HG03135 (cell line): ENCODE measurements at regions not wholly inside any gene's neighbourhood (a gene's known extent, or its start where the extent isn't known, plus 50 kb on each side); places are given as distances from the start of the nearest gene placed in this dataset.

Experiments used
- ATAC-seq: cut with Tn5 transposase; IDR thresholded peaks from one replicate; pipeline ENCODE4 v1.9.1; 2021; ENCODE audit warnings: mild to moderate bottlenecking, moderate library complexity; ENCODE audit not compliant: unreplicated experiment

- no peak for ATAC-seq
Observed at GRCh38 chr17:77409282-77410161, 268.8 kb downstream of the SEC14L1 start.

GRCh38 chr17:77410470-77410869, 269.7 kb downstream of the SEC14L1 start:
- ATAC-seq, result no peak

- ATAC-seq, result no peak
Observed at GRCh38 chr17:77414811-77415400, 274.1 kb downstream of the SEC14L1 start.

GRCh38 chr17:77416105-77416713, 275.4 kb downstream of the SEC14L1 start:
- ATAC-seq, result no peak

GRCh38 chr17:77417575-77417974, 276.8 kb downstream of the SEC14L1 start:
- no peak for ATAC-seq

- ATAC-seq, result no peak
Observed at GRCh38 chr17:77418609-77419008, 277.8 kb downstream of the SEC14L1 start.

GRCh38 chr17:77419095-77419494, 278.3 kb downstream of the SEC14L1 start:
- ATAC-seq, result no peak

- no peak for ATAC-seq
Observed at GRCh38 chr17:77419547-77420094, 278.9 kb downstream of the SEC14L1 start.

- ATAC-seq, result no peak
Observed at GRCh38 chr17:77420095-77420803, 279.5 kb downstream of the SEC14L1 start.

GRCh38 chr17:77420804-77421629, 280.2 kb downstream of the SEC14L1 start:
- ATAC-seq, result no peak

GRCh38 chr17:77421630-77421972, 280.8 kb downstream of the SEC14L1 start:
- no peak for ATAC-seq

GRCh38 chr17:77422104-77422747, 281.5 kb downstream of the SEC14L1 start:
- no peak for ATAC-seq

GRCh38 chr17:77422748-77423113, 282.0 kb downstream of the SEC14L1 start:
- ATAC-seq, result no peak

GRCh38 chr17:77423589-77424451, 283.1 kb downstream of the SEC14L1 start:
- ATAC-seq, result no peak

- ATAC-seq, result no peak
Observed at GRCh38 chr17:77424585-77425344, 284.0 kb downstream of the SEC14L1 start.

- ATAC-seq, result no peak
Observed at GRCh38 chr17:77425348-77425747, 284.6 kb downstream of the SEC14L1 start.

- ATAC-seq, result no peak
Observed at GRCh38 chr17:77425791-77426641, 285.2 kb downstream of the SEC14L1 start.
